GM18520 (cell line): ENCODE measurements at regions not wholly inside any gene's neighbourhood (a gene's known extent, or its start where the extent isn't known, plus 50 kb on each side); places are given as distances from the start of the nearest gene placed in this dataset.
"Not testable (repeated sequence)": the region's sequence is repeated elsewhere in the genome, so short reads cannot be mapped to it uniquely, and the experiment has no call there.

ENCODE experiments used
- ATAC-seq: cut with Tn5 transposase; IDR thresholded peaks from one replicate; pipeline ENCODE4 v1.9.1; 2021; ENCODE audit not compliant: unreplicated experiment

GRCh38 chr5:83810511-83810910, 89.9 kb upstream of the HAPLN1 start:
- no peak for ATAC-seq

- no peak for ATAC-seq
Observed at GRCh38 chr5:83802686-83803085, 82.0 kb upstream of the HAPLN1 start.

- no peak for ATAC-seq
Observed at GRCh38 chr5:83800201-83800600, 79.5 kb upstream of the HAPLN1 start.

- not testable (repeated sequence) for ATAC-seq
Observed at GRCh38 chr5:83799020-83799419, 78.4 kb upstream of the HAPLN1 start.

GRCh38 chr5:83789371-83789770, 68.7 kb upstream of the HAPLN1 start:
- ATAC-seq: no peak

GRCh38 chr5:83787631-83788030, 67.0 kb upstream of the HAPLN1 start:
- ATAC-seq: no peak

- no peak for ATAC-seq
Observed at GRCh38 chr5:83785176-83785668, 64.6 kb upstream of the HAPLN1 start.

- ATAC-seq: no peak
Observed at GRCh38 chr5:83780699-83781350, 60.2 kb upstream of the HAPLN1 start.

- no peak for ATAC-seq
Observed at GRCh38 chr5:83777856-83778255, 57.2 kb upstream of the HAPLN1 start.

GRCh38 chr5:83776437-83777031, 55.9 kb upstream of the HAPLN1 start:
- ATAC-seq: no peak
